MM.1S (cell line): ENCODE measurements at regions not wholly inside any gene's neighbourhood (a gene's known extent, or its start where the extent isn't known, plus 50 kb on each side); places are given as distances from the start of the nearest gene placed in this dataset.

Experiments
- DNase-seq: peaks from one replicate; pipeline ENCODE4 v3.0.0-alpha.2; 2015
- H2AFZ ChIP-seq: fragments of 300-600 bp; sonication (generic); 2 replicates; pipeline ENCODE4 v1.6.0; 2016; ENCODE audit warnings: antibody characterized with exemption, low read length
- H3F3A ChIP-seq: fragments of 300-600 bp; sonication (generic); 2 replicates; pipeline ENCODE4 v1.6.1; 2016; ENCODE audit warnings: mild to moderate bottlenecking, antibody characterized with exemption, low read length, moderate library complexity, mixed read lengths; ENCODE audit not compliant: insufficient read depth
- H3K27ac ChIP-seq: fragments of 300-600 bp; sonication (generic); 2 replicates; pipeline ENCODE4 v1.5.1; 2016; ENCODE audit warnings: mild to moderate bottlenecking, low read length
- H3K27me3 ChIP-seq: fragments of 300-600 bp; sonication (generic); replicated peaks from 2 replicates; pipeline ENCODE4 v1.6.0; 2016; ENCODE audit warnings: low read length; ENCODE audit not compliant: insufficient read depth
- H3K36me3 ChIP-seq: fragments of 300-600 bp; sonication (generic); replicated peaks from 2 replicates; pipeline ENCODE4 v1.6.1; 2016; ENCODE audit warnings: mild to moderate bottlenecking, low read length, mixed read lengths; ENCODE audit not compliant: insufficient read depth
- H3K4me1 ChIP-seq: fragments of 300-600 bp; sonication (generic); 2 replicates; pipeline ENCODE4 v1.6.1; 2016; ENCODE audit warnings: low read length, mixed read lengths
- H3K4me2 ChIP-seq: fragments of 300-600 bp; sonication (generic); 2 replicates; pipeline ENCODE4 v1.6.0; 2016; ENCODE audit warnings: low read depth, low read length
- H3K4me3 ChIP-seq: fragments of 300-600 bp; sonication (generic); 2 replicates; pipeline ENCODE4 v1.5.1; 2016; ENCODE audit warnings: low read length, mixed read lengths
- H3K79me2 ChIP-seq: fragments of 300-600 bp; sonication (generic); 2 replicates; pipeline ENCODE4 v1.6.1; 2016; ENCODE audit warnings: mixed run types, low read length, mixed read lengths
- H3K9ac ChIP-seq: fragments of 300-600 bp; sonication (generic); 2 replicates; pipeline ENCODE4 v1.6.1; 2016; ENCODE audit warnings: low read length, mixed read lengths
- H3K9me2 ChIP-seq: fragments of 300-600 bp; sonication (generic); replicated peaks from 2 replicates; pipeline ENCODE4 v1.6.1; 2016; ENCODE audit warnings: mild to moderate bottlenecking, low read length, mixed read lengths; ENCODE audit not compliant: insufficient read depth
- H3K9me3 ChIP-seq: fragments of 300-600 bp; sonication (generic); replicated peaks from 2 replicates; pipeline ENCODE4 v1.6.1; 2016; ENCODE audit warnings: mild to moderate bottlenecking, low read length, mixed read lengths; ENCODE audit not compliant: insufficient read depth
- H4K20me1 ChIP-seq: fragments of 300-600 bp; sonication (generic); 2 replicates; pipeline ENCODE4 v1.6.1; 2016; ENCODE audit warnings: mild to moderate bottlenecking, low read length, moderate library complexity, mixed read lengths; ENCODE audit not compliant: insufficient read depth
- EZH2 ChIP-seq: fragments of 300-600 bp; sonication (generic); optimal IDR thresholded peaks from 2 replicates; pipeline ENCODE3; 2017; ENCODE audit warnings: low read depth, mild to moderate bottlenecking, antibody characterized with exemption, low read length, mixed read lengths
- EZH2phosphoT487 ChIP-seq: fragments of 300-600 bp; sonication (generic); IDR thresholded peaks from 2 replicates; pipeline ENCODE4 v1.6.1; 2018; ENCODE audit warnings: antibody characterized with exemption, low read length
- TF ChIP-seq, protein P1 (sequence below): fragments of 300-600 bp; sonication (generic); IDR thresholded peaks from 2 replicates; pipeline ENCODE4 v1.5.1; 2016; ENCODE audit warnings: antibody characterized with exemption, low read length, mixed read lengths

DNA sequence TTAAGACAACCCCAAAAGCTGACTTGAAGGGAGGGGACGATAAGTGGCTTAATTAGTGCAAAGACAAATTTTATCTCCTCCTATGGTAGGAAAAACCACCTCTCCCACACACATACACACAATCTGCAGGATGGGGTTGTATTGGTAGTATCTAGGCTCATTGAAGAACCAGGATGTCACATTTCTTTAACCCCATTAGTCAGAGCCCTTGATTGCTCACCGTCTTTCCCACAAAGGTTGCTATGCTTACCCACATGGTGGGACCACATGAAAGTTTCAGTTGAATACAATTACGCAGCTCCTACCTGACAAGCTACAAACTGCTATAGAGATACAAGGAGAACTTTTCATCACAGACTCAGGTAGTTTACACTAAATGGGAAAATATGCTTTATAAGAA lies 765.0 kb upstream of the CELF4 start:
- no peaks in the 10 kb centered on the region for H3F3A ChIP-seq
- TF ChIP-seq EZH2phosphoT487, result no peak
- TF ChIP-seq EZH2, result no peak
- TF ChIP-seq, protein P1, sequence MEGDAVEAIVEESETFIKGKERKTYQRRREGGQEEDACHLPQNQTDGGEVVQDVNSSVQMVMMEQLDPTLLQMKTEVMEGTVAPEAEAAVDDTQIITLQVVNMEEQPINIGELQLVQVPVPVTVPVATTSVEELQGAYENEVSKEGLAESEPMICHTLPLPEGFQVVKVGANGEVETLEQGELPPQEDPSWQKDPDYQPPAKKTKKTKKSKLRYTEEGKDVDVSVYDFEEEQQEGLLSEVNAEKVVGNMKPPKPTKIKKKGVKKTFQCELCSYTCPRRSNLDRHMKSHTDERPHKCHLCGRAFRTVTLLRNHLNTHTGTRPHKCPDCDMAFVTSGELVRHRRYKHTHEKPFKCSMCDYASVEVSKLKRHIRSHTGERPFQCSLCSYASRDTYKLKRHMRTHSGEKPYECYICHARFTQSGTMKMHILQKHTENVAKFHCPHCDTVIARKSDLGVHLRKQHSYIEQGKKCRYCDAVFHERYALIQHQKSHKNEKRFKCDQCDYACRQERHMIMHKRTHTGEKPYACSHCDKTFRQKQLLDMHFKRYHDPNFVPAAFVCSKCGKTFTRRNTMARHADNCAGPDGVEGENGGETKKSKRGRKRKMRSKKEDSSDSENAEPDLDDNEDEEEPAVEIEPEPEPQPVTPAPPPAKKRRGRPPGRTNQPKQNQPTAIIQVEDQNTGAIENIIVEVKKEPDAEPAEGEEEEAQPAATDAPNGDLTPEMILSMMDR, result no peak
- no peaks in the 10 kb centered on the region for H3K36me3 ChIP-seq

DNA sequence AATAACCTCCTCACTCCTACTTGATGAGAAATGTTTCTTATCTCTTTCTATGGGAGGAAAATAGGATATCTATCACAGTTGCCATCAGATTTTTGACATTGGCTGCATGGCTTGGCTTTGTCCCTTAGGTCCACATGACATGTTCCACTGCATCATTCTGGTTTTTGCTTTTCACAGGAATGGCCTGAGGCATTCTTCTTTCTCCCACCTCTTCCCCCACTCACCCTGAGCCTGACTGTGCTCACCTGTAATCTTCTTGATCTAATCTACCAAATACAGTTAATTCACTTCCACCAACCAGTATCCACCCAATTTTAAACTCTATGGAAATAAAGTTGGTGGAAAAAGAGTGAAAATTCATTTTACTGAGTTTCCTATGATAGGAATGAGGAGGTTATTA lies 763.5 kb upstream of the CELF4 start:
- H3K9me2 ChIP-seq, result no peaks in the 10 kb centered on the region
- H3K4me3 ChIP-seq, result no peak overlapping the region
- H3K9ac ChIP-seq, result no peak overlapping the region
- no peaks in the 10 kb centered on the region for H3K36me3 ChIP-seq
- no peak overlapping the region for H3K27ac ChIP-seq
- no peaks in the 10 kb centered on the region for H3K79me2 ChIP-seq
- H3K4me2 ChIP-seq, result no peak overlapping the region
- no peak for TF ChIP-seq EZH2
- TF ChIP-seq, protein P1, result no peak
- TF ChIP-seq EZH2phosphoT487, result no peak
- H4K20me1 ChIP-seq, result no peaks in the 10 kb centered on the region
- no peaks in the 10 kb centered on the region for H3K27me3 ChIP-seq
- H3K4me1 ChIP-seq, result no peaks in the 10 kb centered on the region
- no peak for DNase-seq
- no peak overlapping the region for H2AFZ ChIP-seq
- H3K9me3 ChIP-seq, result no peaks in the 10 kb centered on the region
- H3F3A ChIP-seq, result no peaks in the 10 kb centered on the region

More for the DNA sequence above, 765.0 kb upstream of the CELF4 start:
- no peak overlapping the region for H2AFZ ChIP-seq
- H4K20me1 ChIP-seq, result no peaks in the 10 kb centered on the region
- H3K9ac ChIP-seq, result no peak overlapping the region
- no peak overlapping the region for H3K4me2 ChIP-seq
- H3K27me3 ChIP-seq, result no peaks in the 10 kb centered on the region
- no peak overlapping the region for H3K4me3 ChIP-seq
- no peaks in the 10 kb centered on the region for H3K4me1 ChIP-seq
- H3K9me3 ChIP-seq, result no peaks in the 10 kb centered on the region
- DNase-seq, result no peak
- no peaks in the 10 kb centered on the region for H3K9me2 ChIP-seq
- H3K27ac ChIP-seq, result no peak overlapping the region
- H3K79me2 ChIP-seq, result no peaks in the 10 kb centered on the region

DNA sequence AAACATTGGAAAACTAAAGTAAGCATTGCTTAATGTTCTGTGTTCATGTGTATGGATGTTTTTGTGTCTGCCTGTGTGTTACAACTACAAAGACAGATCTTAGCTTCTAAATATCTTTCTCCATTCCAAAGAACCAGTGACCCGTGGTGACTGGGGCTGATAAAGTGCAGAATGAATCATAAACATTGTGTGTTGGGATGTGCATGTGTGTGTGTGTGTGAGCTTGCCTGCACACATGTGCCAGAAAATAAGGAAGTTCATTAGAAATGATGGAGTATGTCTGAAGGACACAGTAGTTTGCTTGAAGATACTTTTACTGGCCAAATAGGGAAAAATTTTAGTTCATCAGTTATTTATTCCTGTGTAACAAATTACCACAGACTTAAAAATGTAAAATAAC lies 756.6 kb upstream of the CELF4 start:
- H3K9me3 ChIP-seq, result no peaks in the 10 kb centered on the region
- H3K27me3 ChIP-seq, result no peaks in the 10 kb centered on the region
- no peak overlapping the region for H3K27ac ChIP-seq
- no peak overlapping the region for H3K4me2 ChIP-seq
- no peaks in the 10 kb centered on the region for H3F3A ChIP-seq
- no peaks in the 10 kb centered on the region for H3K4me1 ChIP-seq
- no peaks in the 10 kb centered on the region for H3K36me3 ChIP-seq
- H3K79me2 ChIP-seq, result no peaks in the 10 kb centered on the region
- no peak overlapping the region for H3K4me3 ChIP-seq
- TF ChIP-seq, protein P1, result no peak
- TF ChIP-seq EZH2 (no peak), EZH2phosphoT487 (no peak)
- H3K9ac ChIP-seq, result no peak overlapping the region
- no peak overlapping the region for H2AFZ ChIP-seq
- no peaks in the 10 kb centered on the region for H3K9me2 ChIP-seq
- no peak for DNase-seq
- no peaks in the 10 kb centered on the region for H4K20me1 ChIP-seq
